Bronchial epithelial cell (primary cell): ENCODE measurements at regions not wholly inside any gene's neighbourhood (a gene's known extent, or its start where the extent isn't known, plus 50 kb on each side); places are given as distances from the start of the nearest gene placed in this dataset.

ENCODE experiments used
- DNase-seq: peaks from one replicate; pipeline ENCODE4 v3.0.0-alpha.2; 2010; ENCODE audit warnings: low read depth
- FAIRE-seq: peaks from 2 replicates; lab custom pipeline; 2011; peaks lifted over from hg19 to GRCh38; lab: Jason Lieb, UNC
- H3K27me3 ChIP-seq: 2 replicates; pipeline ENCODE4 v1.5.1; 2011; ENCODE audit warnings: low read length; ENCODE audit not compliant: control insufficient read depth, insufficient read depth
- H3K36me3 ChIP-seq: 2 replicates; pipeline ENCODE4 v1.5.1; 2011; ENCODE audit warnings: low read length; ENCODE audit not compliant: control insufficient read depth, insufficient read depth
- H3K4me3 ChIP-seq: 2 replicates; pipeline ENCODE4 v1.5.1; 2011; ENCODE audit warnings: mild to moderate bottlenecking, low read depth, low read length, control low read depth
- TF ChIP-seq, protein P1 (sequence below): IDR thresholded peaks from 2 replicates; pipeline ENCODE4 v1.5.1; 2011; ENCODE audit warnings: mild to moderate bottlenecking, moderate library complexity, low read length, control low read depth, inconsistent platforms; ENCODE audit not compliant: insufficient read depth, severe bottlenecking

- H3K4me3 ChIP-seq, result no peak overlapping the region
- DNase-seq, result no peak
These were observed 181.6 kb upstream of the RBMS3 start for GRCh38 chr3:29099296-29099695.

DNA sequence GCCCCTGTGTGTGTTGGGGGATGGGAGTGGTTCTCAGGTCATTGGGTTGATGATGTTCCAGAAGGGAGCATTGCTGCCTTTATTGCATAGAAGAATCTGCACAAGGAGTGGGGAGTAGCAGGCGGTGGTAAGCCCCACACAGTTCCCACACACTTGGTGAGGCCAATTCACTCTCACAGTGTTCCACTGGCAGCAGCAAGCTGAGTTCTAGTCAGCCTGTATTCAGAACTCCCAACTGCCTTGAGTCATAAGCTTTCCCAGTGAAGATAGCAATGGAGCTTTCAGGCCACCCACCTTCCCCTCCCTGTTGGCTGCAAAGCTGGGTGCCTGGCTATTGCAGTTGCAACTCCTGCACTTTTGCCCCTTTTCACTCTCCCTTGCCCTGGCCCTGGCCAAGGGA is 181.1 kb upstream of the RBMS3 start:
- Histone ChIP-seq H3K4me3 (no peak overlapping the region), H3K27me3 (no peaks in the 10 kb centered on the region), H3K36me3 (no peaks in the 10 kb centered on the region)
- DNase-seq (no peak), FAIRE-seq (peak; percentile 79)
- TF ChIP-seq, protein P1, sequence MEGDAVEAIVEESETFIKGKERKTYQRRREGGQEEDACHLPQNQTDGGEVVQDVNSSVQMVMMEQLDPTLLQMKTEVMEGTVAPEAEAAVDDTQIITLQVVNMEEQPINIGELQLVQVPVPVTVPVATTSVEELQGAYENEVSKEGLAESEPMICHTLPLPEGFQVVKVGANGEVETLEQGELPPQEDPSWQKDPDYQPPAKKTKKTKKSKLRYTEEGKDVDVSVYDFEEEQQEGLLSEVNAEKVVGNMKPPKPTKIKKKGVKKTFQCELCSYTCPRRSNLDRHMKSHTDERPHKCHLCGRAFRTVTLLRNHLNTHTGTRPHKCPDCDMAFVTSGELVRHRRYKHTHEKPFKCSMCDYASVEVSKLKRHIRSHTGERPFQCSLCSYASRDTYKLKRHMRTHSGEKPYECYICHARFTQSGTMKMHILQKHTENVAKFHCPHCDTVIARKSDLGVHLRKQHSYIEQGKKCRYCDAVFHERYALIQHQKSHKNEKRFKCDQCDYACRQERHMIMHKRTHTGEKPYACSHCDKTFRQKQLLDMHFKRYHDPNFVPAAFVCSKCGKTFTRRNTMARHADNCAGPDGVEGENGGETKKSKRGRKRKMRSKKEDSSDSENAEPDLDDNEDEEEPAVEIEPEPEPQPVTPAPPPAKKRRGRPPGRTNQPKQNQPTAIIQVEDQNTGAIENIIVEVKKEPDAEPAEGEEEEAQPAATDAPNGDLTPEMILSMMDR, result no peak

More at GRCh38 chr3:29099296-29099695, 181.6 kb upstream of the RBMS3 start:
- peak; percentile 81 for FAIRE-seq
- Histone ChIP-seq H3K27me3 (no peaks in the 10 kb centered on the region), H3K36me3 (no peaks in the 10 kb centered on the region)
- TF ChIP-seq, protein P1, result no peak

GRCh38 chr3:29100292-29100691 is 180.6 kb upstream of the RBMS3 start:
- no peak overlapping the region for H3K4me3 ChIP-seq
- DNase-seq (no peak), FAIRE-seq (no peak)
- no peaks in the 10 kb centered on the region for H3K36me3 ChIP-seq
- no peaks in the 10 kb centered on the region for H3K27me3 ChIP-seq
- TF ChIP-seq, protein P1, result no peak

DNA sequence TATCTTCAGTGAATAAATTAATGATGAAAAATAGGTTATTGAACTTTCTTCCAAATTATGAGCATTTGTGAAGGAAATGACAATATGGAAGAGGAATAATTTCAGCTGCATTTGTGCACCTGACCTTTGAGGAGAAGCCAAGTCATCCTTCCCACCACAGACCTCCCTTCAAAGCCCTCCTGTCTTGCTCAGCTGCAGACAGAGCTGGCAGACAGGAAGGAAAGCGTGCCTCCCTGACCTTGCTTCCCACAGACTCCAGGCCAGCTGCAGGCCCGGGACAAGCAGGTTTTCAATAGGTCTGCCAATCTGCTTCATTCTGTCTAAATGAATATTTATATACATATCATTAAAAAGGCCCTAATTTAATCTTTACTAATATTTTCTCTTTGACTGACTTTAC is 152.9 kb upstream of the RBMS3 start:
- H3K27me3 ChIP-seq, result no peaks in the 10 kb centered on the region
- H3K4me3 ChIP-seq, result no peak overlapping the region
- TF ChIP-seq, protein P1, result no peak
- H3K36me3 ChIP-seq, result no peaks in the 10 kb centered on the region
- DNase-seq (no peak), FAIRE-seq (no peak)

DNA sequence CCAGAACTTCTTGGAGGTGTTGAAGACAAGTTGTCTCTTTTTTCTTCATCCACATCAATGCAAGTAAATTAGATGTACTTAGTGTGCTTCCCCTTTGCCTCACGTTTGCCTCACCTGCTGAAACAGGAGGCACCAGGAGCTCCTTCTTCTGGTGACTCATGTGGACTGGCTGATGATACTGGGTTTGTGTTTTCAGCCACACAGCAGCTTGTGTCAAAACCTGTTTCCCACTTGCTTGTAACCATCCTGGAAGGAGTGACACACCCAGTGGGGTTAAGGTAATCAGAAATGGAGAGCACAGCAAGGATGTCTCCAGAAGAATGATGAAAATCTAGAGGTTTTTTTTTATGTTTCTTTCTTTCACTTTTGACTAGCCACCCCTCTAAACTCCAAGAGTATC is 143.3 kb upstream of the RBMS3 start:
- FAIRE-seq (peak; percentile 23), DNase-seq (peak; percentile 77)
- no peaks in the 10 kb centered on the region for H3K27me3 ChIP-seq
- no peak overlapping the region for H3K4me3 ChIP-seq
- no peaks in the 10 kb centered on the region for H3K36me3 ChIP-seq
- TF ChIP-seq, protein P1, result no peak

DNA sequence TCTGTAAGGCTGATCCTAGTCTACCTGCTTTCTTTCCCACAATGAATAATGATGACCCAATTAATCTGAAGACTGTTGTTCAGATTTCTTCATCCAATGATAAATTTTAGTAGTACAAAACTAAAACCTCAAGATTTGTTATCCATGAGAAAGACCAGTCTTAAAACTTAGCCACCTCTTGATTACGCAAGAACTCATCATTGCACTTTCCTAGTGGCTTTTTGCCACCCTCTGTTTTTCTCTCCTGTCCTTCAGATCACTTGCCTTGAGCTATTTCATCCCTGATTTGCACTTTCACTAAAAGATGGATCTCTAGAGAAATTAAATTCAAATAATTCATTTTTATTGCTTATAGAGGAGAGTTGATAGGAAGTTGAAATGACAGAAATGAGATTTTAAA is 142.7 kb upstream of the RBMS3 start:
- TF ChIP-seq, protein P1, result no peak

More for the DNA sequence above, 142.7 kb upstream of the RBMS3 start:
- Histone ChIP-seq H3K36me3 (no peaks in the 10 kb centered on the region), H3K27me3 (no peaks in the 10 kb centered on the region), H3K4me3 (no peak overlapping the region)
- DNase-seq, result no peak
- no peak for FAIRE-seq
